HG02571 (cell line): ENCODE measurements at regions not wholly inside any gene's neighbourhood (a gene's known extent, or its start where the extent isn't known, plus 50 kb on each side); places are given as distances from the start of the nearest gene placed in this dataset.

Source experiments
- ATAC-seq: cut with Tn5 transposase; IDR thresholded peaks from one replicate; pipeline ENCODE4 v1.9.1; 2021; ENCODE audit warnings: mild to moderate bottlenecking, moderate library complexity; ENCODE audit not compliant: unreplicated experiment

GRCh38 chr20:39800111-39800510, 838.0 kb downstream of the DHX35 start:
- peak; percentile 91 for ATAC-seq

- ATAC-seq: no peak
These were observed 837.3 kb downstream of the DHX35 start for GRCh38 chr20:39799366-39799965.

GRCh38 chr20:39795401-39796272, 833.5 kb downstream of the DHX35 start:
- no peak for ATAC-seq

GRCh38 chr20:39792334-39792733, 830.2 kb downstream of the DHX35 start:
- no peak for ATAC-seq

- no peak for ATAC-seq
These were observed 827.3 kb downstream of the DHX35 start for GRCh38 chr20:39789411-39789810.

- no peak for ATAC-seq
These were observed 823.2 kb downstream of the DHX35 start for GRCh38 chr20:39785252-39785917.

- ATAC-seq: no peak
These were observed 822.5 kb downstream of the DHX35 start for GRCh38 chr20:39784693-39785092.

- ATAC-seq: no peak
These were observed 816.9 kb downstream of the DHX35 start for GRCh38 chr20:39778847-39779604.

- no peak for ATAC-seq
These were observed 816.3 kb downstream of the DHX35 start for GRCh38 chr20:39778431-39778830.

GRCh38 chr20:39777610-39778009, 815.5 kb downstream of the DHX35 start:
- no peak for ATAC-seq

- no peak for ATAC-seq
These were observed 813.0 kb downstream of the DHX35 start for GRCh38 chr20:39775110-39775509.

- ATAC-seq: no peak
These were observed 811.3 kb downstream of the DHX35 start for GRCh38 chr20:39773380-39774000.

GRCh38 chr20:39767352-39767751, 805.2 kb downstream of the DHX35 start:
- ATAC-seq: no peak

GRCh38 chr20:39766333-39766732, 804.2 kb downstream of the DHX35 start:
- ATAC-seq: no peak

- ATAC-seq: no peak
These were observed 800.6 kb downstream of the DHX35 start for GRCh38 chr20:39762716-39763115.

GRCh38 chr20:39758876-39759275, 796.7 kb downstream of the DHX35 start:
- no peak for ATAC-seq

- no peak for ATAC-seq
These were observed 794.7 kb downstream of the DHX35 start for GRCh38 chr20:39756828-39757227.

- ATAC-seq: no peak
These were observed 794.2 kb downstream of the DHX35 start for GRCh38 chr20:39756369-39756768.

GRCh38 chr20:39752262-39752876, 790.2 kb downstream of the DHX35 start:
- ATAC-seq: no peak

GRCh38 chr20:39751557-39752137, 789.5 kb downstream of the DHX35 start:
- ATAC-seq: no peak
